AG04449 (cell line): ENCODE measurements at regions not wholly inside any gene's neighbourhood (a gene's known extent, or its start where the extent isn't known, plus 50 kb on each side); places are given as distances from the start of the nearest gene placed in this dataset.

Experiments used
- CTCF ChIA-PET: fragments of 350-600 bp; formaldehyde crosslinking; extraction: SDS; loops from one replicate; lab custom pipeline; 2021; ENCODE audit warnings: antibody characterized with exemption; lab: Yijun Ruan, JAX
- POLR2A ChIA-PET: fragments of 400-600, 350-600 bp; formaldehyde crosslinking; extraction: SDS; loops from one replicate; lab custom pipeline; 2020; ENCODE audit warnings: antibody characterized with exemption, inconsistent platforms; lab: Yijun Ruan, JAX
- DNase-seq: peaks from one replicate; pipeline ENCODE4 v3.0.0-alpha.2; 2010; ENCODE audit warnings: low read depth, low spot score
- H3K4me3 ChIP-seq: 2 replicates; pipeline ENCODE4 v1.5.1; 2011; ENCODE audit warnings: low read depth, mild to moderate bottlenecking, control low read depth, low read length
- CTCF ChIP-seq: IDR thresholded peaks from one replicate; pipeline ENCODE4 v1.5.1; 2011; ENCODE audit warnings: mild to moderate bottlenecking, moderate library complexity, low read length, control low read depth, inconsistent platforms; ENCODE audit not compliant: insufficient read depth; ENCODE audit errors: missing control alignments

DNA sequence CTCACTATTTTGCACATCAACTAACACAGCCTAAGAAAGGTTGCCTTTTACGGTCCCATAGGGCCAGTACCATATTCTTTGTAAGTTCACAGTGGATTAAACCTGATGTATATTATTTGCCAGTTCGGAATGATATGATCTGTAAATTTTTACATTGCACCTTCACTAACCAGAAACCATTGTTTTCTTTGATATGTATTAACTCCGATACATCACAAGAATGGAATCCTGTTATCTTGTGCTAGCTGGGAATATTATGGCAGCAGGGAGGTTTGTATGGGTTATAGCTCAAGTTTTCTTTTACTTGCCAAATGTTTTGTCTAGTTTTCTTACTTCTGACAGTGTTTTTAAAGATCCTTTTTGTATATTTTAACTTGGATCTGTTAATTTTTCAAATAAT lies 51.4 kb upstream of the S1PR1 start:
- CTCF ChIA-PET, result interaction anchor here (1.4 kb wide), 1 partner anchor 8 kb away, joined by 4 read pairs; no protein-coding TSS in a partner anchor
- POLR2A ChIA-PET, result no interaction called here
- H3K4me3 ChIP-seq, result no peak overlapping the region
- TF ChIP-seq CTCF, result no peak
- DNase-seq, result no peak

GRCh38 chr1:101183388-101183699 lies 53.5 kb upstream of the S1PR1 start:
- ChIA-PET CTCF (interaction anchor here (0.9 to 1.1 kb wide), 2 partner anchors 8 to 17 kb away, joined by 3 read pairs; no protein-coding TSS in a partner anchor), POLR2A (no interaction called here)
- H3K4me3 ChIP-seq, result no peak overlapping the region
- TF ChIP-seq CTCF, result no peak
- DNase-seq, result no peak

GRCh38 chr1:101182627-101183387 lies 54.0 kb upstream of the S1PR1 start:
- no peak for TF ChIP-seq CTCF
- ChIA-PET POLR2A (no interaction called here), CTCF (interaction anchor here (0.9 to 1.1 kb wide), 2 partner anchors 8 to 18 kb away, joined by 3 read pairs; no protein-coding TSS in a partner anchor)
- no peak overlapping the region for H3K4me3 ChIP-seq
- no peak for DNase-seq

GRCh38 chr1:101181930-101182329 lies 54.9 kb upstream of the S1PR1 start:
- no peak for TF ChIP-seq CTCF
- no peak for DNase-seq
- H3K4me3 ChIP-seq, result no peak overlapping the region
- CTCF ChIA-PET, result no interaction called here
- POLR2A ChIA-PET, result no interaction called here

- DNase-seq, result no peak
- ChIA-PET POLR2A (no interaction called here), CTCF (interaction anchor here (1.8 kb wide), 1 partner anchor 22 kb away, joined by 4 read pairs; no protein-coding TSS in a partner anchor)
Measured at GRCh38 chr1:101178688-101179491, 57.9 kb upstream of the S1PR1 start.

More at GRCh38 chr1:101178688-101179491, 57.9 kb upstream of the S1PR1 start:
- no peak overlapping the region for H3K4me3 ChIP-seq
- no peak for TF ChIP-seq CTCF
